ENCODE measurements at regions not wholly inside any gene's neighbourhood (a gene's known extent, or its start where the extent isn't known, plus 50 kb on each side); places are given as distances from the start of the nearest gene placed in this dataset.

DNA sequence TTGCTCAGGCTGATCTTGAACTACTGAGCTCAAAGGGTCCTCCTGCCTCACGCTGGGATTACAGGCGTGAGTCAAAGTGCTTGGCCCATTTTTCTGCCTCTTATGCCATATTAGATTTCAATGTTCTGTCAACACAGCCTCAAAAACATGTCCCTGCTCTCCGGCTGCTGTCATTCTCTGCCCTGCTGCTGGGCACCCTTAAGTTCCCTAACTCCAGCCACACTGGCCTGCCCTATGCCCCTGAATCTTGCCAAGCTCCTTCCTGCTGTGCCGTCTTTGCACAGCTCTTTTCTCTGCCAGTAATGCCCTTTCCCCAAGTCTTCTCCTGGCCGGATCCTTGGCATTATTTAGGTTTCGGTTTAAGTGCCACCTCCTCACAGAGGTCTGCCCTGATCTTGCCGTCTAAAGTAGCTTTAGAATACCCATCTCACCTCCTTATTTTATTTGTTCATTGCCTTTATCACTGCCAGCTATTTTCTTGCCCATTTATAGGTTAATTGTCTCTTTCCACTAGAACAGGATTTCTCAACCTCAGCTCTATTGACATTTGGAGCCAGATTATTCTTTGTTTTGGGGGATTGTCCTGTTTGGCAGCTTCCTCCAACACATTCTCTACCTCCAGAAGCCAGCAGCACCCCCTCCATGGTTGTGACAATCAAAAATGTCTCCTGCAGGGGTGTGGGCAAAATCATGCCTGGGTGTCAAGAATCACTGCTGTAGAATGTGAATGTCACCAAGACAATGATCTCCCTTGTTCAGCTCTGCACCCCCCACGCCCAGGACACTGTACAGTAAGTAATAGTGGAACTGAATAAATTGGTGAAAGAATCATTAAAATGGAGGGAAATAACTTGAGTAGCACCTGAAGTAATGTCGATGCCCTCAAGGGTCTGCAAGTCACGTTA, 168.2 kb downstream of the CYLD start (continued):
- TF ChIP-seq SP2 (IDR thresholded peaks at IDR 0.05; ENCODE audit: low read length), result no peak
- no peak for TF ChIP-seq GABPA (IDR thresholded peaks at IDR 0.05; ENCODE audit: borderline replicate concordance, insufficient read depth, low read length)
